ENCODE measurements at regions not wholly inside any gene's neighbourhood (a gene's known extent, or its start where the extent isn't known, plus 50 kb on each side); places are given as distances from the start of the nearest gene placed in this dataset.

- no peak for TF ChIP-seq XBP1 (CRISPR knock-in tag; IDR thresholded peaks at IDR 0.05)
Observed at GRCh38 chr18:26722565-26722931, 143.0 kb downstream of the AQP4 start (continued).

GRCh38 chr18:26721854-26722564 is 143.5 kb downstream of the AQP4 start:
- Histone ChIP-seq H3K4me1 (ENCODE audit: insufficient read depth, low read length) (no peaks in the 10 kb centered on the region), H3K27ac (ENCODE audit: extremely low read length, insufficient read depth, low read length) (no peak overlapping the region), H3K4me2 (ENCODE audit: low read depth, low read length) (no peak overlapping the region), H3K36me3 (replicated peaks in 1 of 2; ENCODE audit: control insufficient read depth in 1 of 2, insufficient read depth in 2 of 2, low read length in 2 of 2) (no peaks in the 10 kb centered on the region), H3K79me2 (ENCODE audit: insufficient read depth, low read length) (no peaks in the 10 kb centered on the region), H2AFZ (ENCODE audit: low read length) (no peak overlapping the region), H3K9me3 (ENCODE audit: low read length) (no peaks in the 10 kb centered on the region), H3K27me3 (ENCODE audit: control insufficient read depth in 1 of 2, insufficient read depth in 2 of 2, low read length in 2 of 2) (no peaks in the 10 kb centered on the region; a peak in 1 of 5 replicates), H4K20me1 (ENCODE audit: insufficient read depth, low read length) (no peaks in the 10 kb centered on the region), H3K9ac (ENCODE audit: insufficient read depth, low read depth, low read length) (no peak overlapping the region), H3K4me3 (replicated peaks in 1 of 3; ENCODE audit: insufficient read depth in 1 of 3, low read depth in 2 of 3, low read length in 3 of 3) (no peak overlapping the region)
- in situ Hi-C loops (cut with HindIII; ENCODE audit: extremely low pct_ligation_motif_present, low pct_unique_long_range_greater_than_20kb) (no loop called here), intact Hi-C loops (cut with micrococcal nuclease; ENCODE audit: unreplicated experiment) (no loop called here)
- no peak for FAIRE-seq
- ATAC-seq, result no peak
- TF ChIP-seq, protein P1, sequence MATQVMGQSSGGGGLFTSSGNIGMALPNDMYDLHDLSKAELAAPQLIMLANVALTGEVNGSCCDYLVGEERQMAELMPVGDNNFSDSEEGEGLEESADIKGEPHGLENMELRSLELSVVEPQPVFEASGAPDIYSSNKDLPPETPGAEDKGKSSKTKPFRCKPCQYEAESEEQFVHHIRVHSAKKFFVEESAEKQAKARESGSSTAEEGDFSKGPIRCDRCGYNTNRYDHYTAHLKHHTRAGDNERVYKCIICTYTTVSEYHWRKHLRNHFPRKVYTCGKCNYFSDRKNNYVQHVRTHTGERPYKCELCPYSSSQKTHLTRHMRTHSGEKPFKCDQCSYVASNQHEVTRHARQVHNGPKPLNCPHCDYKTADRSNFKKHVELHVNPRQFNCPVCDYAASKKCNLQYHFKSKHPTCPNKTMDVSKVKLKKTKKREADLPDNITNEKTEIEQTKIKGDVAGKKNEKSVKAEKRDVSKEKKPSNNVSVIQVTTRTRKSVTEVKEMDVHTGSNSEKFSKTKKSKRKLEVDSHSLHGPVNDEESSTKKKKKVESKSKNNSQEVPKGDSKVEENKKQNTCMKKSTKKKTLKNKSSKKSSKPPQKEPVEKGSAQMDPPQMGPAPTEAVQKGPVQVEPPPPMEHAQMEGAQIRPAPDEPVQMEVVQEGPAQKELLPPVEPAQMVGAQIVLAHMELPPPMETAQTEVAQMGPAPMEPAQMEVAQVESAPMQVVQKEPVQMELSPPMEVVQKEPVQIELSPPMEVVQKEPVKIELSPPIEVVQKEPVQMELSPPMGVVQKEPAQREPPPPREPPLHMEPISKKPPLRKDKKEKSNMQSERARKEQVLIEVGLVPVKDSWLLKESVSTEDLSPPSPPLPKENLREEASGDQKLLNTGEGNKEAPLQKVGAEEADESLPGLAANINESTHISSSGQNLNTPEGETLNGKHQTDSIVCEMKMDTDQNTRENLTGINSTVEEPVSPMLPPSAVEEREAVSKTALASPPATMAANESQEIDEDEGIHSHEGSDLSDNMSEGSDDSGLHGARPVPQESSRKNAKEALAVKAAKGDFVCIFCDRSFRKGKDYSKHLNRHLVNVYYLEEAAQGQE (IDR thresholded peaks at IDR 0.05; ENCODE audit: borderline replicate concordance in 1 of 2, low read depth in 1 of 2, low read length in 2 of 2), result peak in 1 of 2 experiments; percentile 41; a peak in 2 of 4 replicates
- no peak for TF ChIP-seq ZNF550 (CRISPR knock-in tag; IDR thresholded peaks at IDR 0.05; ENCODE audit: borderline replicate concordance)
- no peak for TF ChIP-seq GFI1 (CRISPR knock-in tag; IDR thresholded peaks at IDR 0.05; ENCODE audit: borderline replicate concordance)
- no peak for TF ChIP-seq CERS6 (CRISPR knock-in tag; IDR thresholded peaks at IDR 0.05)
- TF ChIP-seq, protein P2, sequence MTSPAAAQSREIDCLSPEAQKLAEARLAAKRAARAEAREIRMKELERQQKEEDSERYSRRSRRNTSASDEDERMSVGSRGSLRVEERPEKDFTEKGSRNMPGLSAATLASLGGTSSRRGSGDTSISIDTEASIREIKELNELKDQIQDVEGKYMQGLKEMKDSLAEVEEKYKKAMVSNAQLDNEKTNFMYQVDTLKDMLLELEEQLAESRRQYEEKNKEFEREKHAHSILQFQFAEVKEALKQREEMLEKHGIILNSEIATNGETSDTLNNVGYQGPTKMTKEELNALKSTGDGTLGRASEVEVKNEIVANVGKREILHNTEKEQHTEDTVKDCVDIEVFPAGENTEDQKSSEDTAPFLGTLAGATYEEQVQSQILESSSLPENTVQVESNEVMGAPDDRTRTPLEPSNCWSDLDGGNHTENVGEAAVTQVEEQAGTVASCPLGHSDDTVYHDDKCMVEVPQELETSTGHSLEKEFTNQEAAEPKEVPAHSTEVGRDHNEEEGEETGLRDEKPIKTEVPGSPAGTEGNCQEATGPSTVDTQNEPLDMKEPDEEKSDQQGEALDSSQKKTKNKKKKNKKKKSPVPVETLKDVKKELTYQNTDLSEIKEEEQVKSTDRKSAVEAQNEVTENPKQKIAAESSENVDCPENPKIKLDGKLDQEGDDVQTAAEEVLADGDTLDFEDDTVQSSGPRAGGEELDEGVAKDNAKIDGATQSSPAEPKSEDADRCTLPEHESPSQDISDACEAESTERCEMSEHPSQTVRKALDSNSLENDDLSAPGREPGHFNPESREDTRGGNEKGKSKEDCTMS (CRISPR knock-in tag; conservative IDR thresholded peaks at IDR 0.05), result no peak
- ChIA-PET CTCF (ENCODE audit: low intra/inter-chr PET ratio, low total read pairs) (no interaction called here), POLR2A (no interaction called here)
- no TSS peak for BruUV-seq (replicated peaks)
- DNase-seq (ENCODE audit: low spot score), result no peak
- 7% methylated on average over 8 of the region's 9 CpGs for WGBS (ENCODE audit: low lambda C conversion rate)
